Stimulated activated CD4-positive, alpha-beta T cell treated with anti-CD3 and anti-CD28 coated beads, Interleukin-4, amount 100 ng/mL, for 4 hours (primary cell): ENCODE measurements at regions not wholly inside any gene's neighbourhood (a gene's known extent, or its start where the extent isn't known, plus 50 kb on each side); places are given as distances from the start of the nearest gene placed in this dataset.
"Not testable (repeated sequence)": the region's sequence is repeated elsewhere in the genome, so short reads cannot be mapped to it uniquely, and the experiment has no call there.

Experiments used
- DNase-seq, 2 experiments: peaks; one replicate each; pipeline ENCODE4 v3.0.0-alpha.2; 2020

- not testable (repeated sequence) for DNase-seq
Measured at GRCh38 chr15:85267158-85267857, 113.1 kb upstream of the AKAP13 start.

GRCh38 chr15:85274315-85275050 is 105.9 kb upstream of the AKAP13 start:
- no peak for DNase-seq

- DNase-seq = no peak
Measured at GRCh38 chr15:85276508-85276907, 103.9 kb upstream of the AKAP13 start.

- no peak for DNase-seq
Measured at GRCh38 chr15:85276921-85277320, 103.5 kb upstream of the AKAP13 start.

GRCh38 chr15:85277847-85278370 is 102.5 kb upstream of the AKAP13 start:
- DNase-seq = no peak

- DNase-seq = no peak
Measured at GRCh38 chr15:85280203-85280602, 100.2 kb upstream of the AKAP13 start.

- no peak for DNase-seq
Measured at GRCh38 chr15:85281293-85281882, 99.0 kb upstream of the AKAP13 start.

- DNase-seq = no peak
Measured at GRCh38 chr15:85282504-85283115, 97.8 kb upstream of the AKAP13 start.

GRCh38 chr15:85283815-85284214 is 96.6 kb upstream of the AKAP13 start:
- DNase-seq = not testable (repeated sequence)

GRCh38 chr15:85284497-85284896 is 95.9 kb upstream of the AKAP13 start:
- no peak for DNase-seq

- DNase-seq = no peak
Measured at GRCh38 chr15:85289677-85290365, 90.6 kb upstream of the AKAP13 start.

- not testable (repeated sequence) for DNase-seq
Measured at GRCh38 chr15:85292583-85292982, 87.8 kb upstream of the AKAP13 start.

- DNase-seq = peak; percentile 46 to 64
Measured at GRCh38 chr15:85296615-85297402, 83.6 kb upstream of the AKAP13 start.

- no peak for DNase-seq
Measured at GRCh38 chr15:85297537-85297936, 82.9 kb upstream of the AKAP13 start.

- DNase-seq = no peak
Measured at GRCh38 chr15:85298366-85298765, 82.0 kb upstream of the AKAP13 start.

- no peak for DNase-seq
Measured at GRCh38 chr15:85298941-85299340, 81.5 kb upstream of the AKAP13 start.

- no peak for DNase-seq
Measured at GRCh38 chr15:85302271-85302670, 78.1 kb upstream of the AKAP13 start.

- DNase-seq = no peak
Measured at GRCh38 chr15:85305050-85305449, 75.4 kb upstream of the AKAP13 start.

- DNase-seq = no peak
Measured at GRCh38 chr15:85306946-85307686, 73.3 kb upstream of the AKAP13 start.

- no peak for DNase-seq
Measured at GRCh38 chr15:85307687-85308045, 72.7 kb upstream of the AKAP13 start.

- DNase-seq = no peak
Measured at GRCh38 chr15:85311647-85312046, 68.8 kb upstream of the AKAP13 start.
